H1 (cell line): ENCODE measurements at regions not wholly inside any gene's neighbourhood (a gene's known extent, or its start where the extent isn't known, plus 50 kb on each side); places are given as distances from the start of the nearest gene placed in this dataset.

Experiments
- CTCF ChIA-PET: fragments of 300-600 bp; sonication (Branson Sonifier 250); formaldehyde crosslinking; loops from one replicate; lab custom pipeline; 2021; ENCODE audit not compliant: partially characterized antibody; lab: Charles Lee
- POLR2A ChIA-PET: fragments of 300-600 bp; sonication (Branson Sonifier 250); formaldehyde crosslinking; loops from one replicate; lab custom pipeline; 2021; ENCODE audit warnings: inconsistent platforms; ENCODE audit not compliant: partially characterized antibody; lab: Charles Lee
- DNase-seq, 2 experiments: peaks; one replicate each; pipeline versions ENCODE4 v3.0.0 to v3.0.0-alpha.2; 2010 to 2022; ENCODE audit warnings: low spot score in 2 of 2, low read depth in 1 of 2, mixed read lengths in 1 of 2
- FAIRE-seq: peaks from 2 replicates; lab custom pipeline; 2011; peaks lifted over from hg19 to GRCh38; lab: Jason Lieb, UNC
- H2AFZ ChIP-seq: 2 replicates; pipeline ENCODE4 v1.8.1; 2012; ENCODE audit warnings: low read length, inconsistent platforms
- H2AK5ac ChIP-seq: 2 replicates; pipeline ENCODE4 v1.6.1; 2013; ENCODE audit warnings: low read depth, low read length
- H2BK120ac ChIP-seq: replicated peaks from 2 replicates; pipeline ENCODE3; 2013; ENCODE audit warnings: low read depth, low read length, inconsistent platforms
- H2BK12ac ChIP-seq: 2 replicates; pipeline ENCODE4 v1.6.1; 2013; ENCODE audit warnings: low read depth, low read length
- H2BK15ac ChIP-seq: 2 replicates; pipeline ENCODE4 v1.6.1; 2013; ENCODE audit warnings: low read length
- H2BK20ac ChIP-seq: 2 replicates; pipeline ENCODE4 v1.6.1; 2013; ENCODE audit warnings: low read length
- H2BK5ac ChIP-seq: 2 replicates; pipeline ENCODE4 v1.6.1; 2013; ENCODE audit warnings: low read depth, low read length
- H3K14ac ChIP-seq: 2 replicates; pipeline ENCODE4 v1.6.1; 2013; ENCODE audit warnings: inconsistent platforms; ENCODE audit not compliant: insufficient read length
- H3K18ac ChIP-seq: 2 replicates; pipeline ENCODE4 v1.6.1; 2013; ENCODE audit warnings: low read length; ENCODE audit errors: extremely low read depth
- H3K23ac ChIP-seq: 2 replicates; pipeline ENCODE4 v1.6.1; 2013; ENCODE audit warnings: inconsistent platforms; ENCODE audit not compliant: insufficient read length
- H3K23me2 ChIP-seq: 2 replicates; pipeline ENCODE4 v1.6.1; 2013; ENCODE audit warnings: low read depth, low read length
- H3K27ac ChIP-seq: 2 replicates; pipeline ENCODE4 v1.6.1; 2011; ENCODE audit warnings: low read depth, low read length, inconsistent platforms
- H3K27me3 ChIP-seq, 4 experiments: replicated peaks in 1 of 4; 1 replicate in 1 of 4; 2 replicates in 3 of 4; pipeline versions ENCODE4 v1.6.1 to v1.8.1; 2011 to 2013; ENCODE audit warnings: low read length in 3 of 4, mild to moderate bottlenecking in 3 of 4, inconsistent platforms in 2 of 4, mixed read lengths in 2 of 4, moderate library complexity in 1 of 4; ENCODE audit not compliant: control insufficient read depth in 3 of 4, insufficient read depth in 3 of 4; ENCODE audit errors: extremely low read depth in 1 of 4
- H3K36me3 ChIP-seq, 4 experiments: 2 replicates each; pipeline versions ENCODE4 v1.6.1 to v1.8.1; 2011 to 2013; ENCODE audit warnings: mild to moderate bottlenecking in 4 of 4, low read length in 3 of 4, moderate library complexity in 2 of 4, control low read depth in 1 of 4, inconsistent platforms in 1 of 4; ENCODE audit not compliant: insufficient read depth in 4 of 4, control insufficient read depth in 2 of 4
- H3K4ac ChIP-seq: replicated peaks from 2 replicates; pipeline ENCODE3; 2013; ENCODE audit warnings: low read length, low read depth, mixed read lengths, inconsistent platforms; ENCODE audit not compliant: insufficient read length
- H3K4me1 ChIP-seq, 4 experiments: replicated peaks in 1 of 4; 1 replicate in 1 of 4; 2 replicates in 3 of 4; pipeline versions ENCODE4 v1.6.1 to v1.8.1; 2011 to 2013; ENCODE audit warnings: low read length in 3 of 4, inconsistent platforms in 2 of 4, mixed read lengths in 1 of 4; ENCODE audit not compliant: insufficient read depth in 4 of 4, control insufficient read depth in 3 of 4
- H3K4me2 ChIP-seq, 2 experiments: 2 replicates each; pipeline versions ENCODE4 v1.6.1 to v1.8.1; 2011 to 2013; ENCODE audit warnings: low read depth in 2 of 2, low read length in 2 of 2, control low read depth in 1 of 2, inconsistent platforms in 1 of 2, mild to moderate bottlenecking in 1 of 2; ENCODE audit not compliant: insufficient read depth in 1 of 2
- H3K4me3 ChIP-seq, 4 experiments: fragments of 200-600, 300-600 bp in 1 of 4; sonication (generic), shearing (Covaris generic), sonication (Bioruptor Twin) in 1 of 4; 2 replicates each; pipeline versions ENCODE4 v1.5.1 to v1.8.1; 2011 to 2016; ENCODE audit warnings: low read length in 4 of 4, low read depth in 3 of 4, control low read depth in 2 of 4, inconsistent platforms in 2 of 4, mild to moderate bottlenecking in 2 of 4, mixed read lengths in 1 of 4, moderate library complexity in 1 of 4; ENCODE audit not compliant: insufficient read depth in 2 of 4; ENCODE audit errors: extremely low read depth in 1 of 4
- H3K56ac ChIP-seq: replicated peaks from 2 replicates; pipeline ENCODE3; 2013; ENCODE audit warnings: low read depth, mild to moderate bottlenecking, mixed read lengths, low read length, inconsistent platforms; ENCODE audit not compliant: insufficient read length
- H3K79me1 ChIP-seq: 2 replicates; pipeline ENCODE4 v1.6.1; 2013; ENCODE audit warnings: low read depth, low read length, control low read depth
- H3K79me2 ChIP-seq, 2 experiments: 2 replicates each; pipeline versions ENCODE4 v1.6.1 to v1.8.1; 2012 to 2013; ENCODE audit warnings: low read length in 2 of 2, mild to moderate bottlenecking in 2 of 2, inconsistent platforms in 1 of 2; ENCODE audit not compliant: insufficient read depth in 2 of 2, control insufficient read depth in 1 of 2
- H3K9ac ChIP-seq, 4 experiments: replicated peaks in 1 of 4; 1 replicate in 1 of 4; 2 replicates in 3 of 4; pipeline versions ENCODE4 v1.6.1 to v1.8.1; 2011 to 2013; ENCODE audit warnings: low read depth in 3 of 4, low read length in 3 of 4, control low read depth in 2 of 4, mild to moderate bottlenecking in 2 of 4, moderate library complexity in 2 of 4, inconsistent platforms in 1 of 4; ENCODE audit errors: extremely low read depth in 1 of 4
- H3K9me3 ChIP-seq, 2 experiments: 2 replicates each; pipeline versions ENCODE4 v1.6.1 to v1.8.1; 2012 to 2013; ENCODE audit warnings: mild to moderate bottlenecking in 2 of 2, moderate library complexity in 2 of 2, control low read depth in 1 of 2, inconsistent platforms in 1 of 2, low read depth in 1 of 2, low read length in 1 of 2, mixed read lengths in 1 of 2; ENCODE audit not compliant: insufficient read depth in 2 of 2
- H4K20me1 ChIP-seq, 2 experiments: replicated peaks in 1 of 2; 2 replicates each; pipeline versions ENCODE3 to v1.8.1; 2011 to 2013; ENCODE audit warnings: inconsistent platforms in 2 of 2, low read length in 2 of 2, mild to moderate bottlenecking in 1 of 2; ENCODE audit not compliant: insufficient read depth in 2 of 2, control insufficient read depth in 1 of 2
- H4K5ac ChIP-seq: 2 replicates; pipeline ENCODE4 v1.6.1; 2013; ENCODE audit warnings: low read length, low read depth, mixed read lengths, inconsistent platforms; ENCODE audit not compliant: insufficient read length
- H4K8ac ChIP-seq: 2 replicates; pipeline ENCODE4 v1.8.0; 2013; ENCODE audit warnings: mild to moderate bottlenecking, moderate library complexity, low read length, inconsistent platforms; ENCODE audit not compliant: insufficient read depth; ENCODE audit errors: extremely low read depth
- H4K91ac ChIP-seq: replicated peaks from 2 replicates; pipeline ENCODE3; 2013; ENCODE audit warnings: low read length, mixed read lengths, inconsistent platforms; ENCODE audit not compliant: insufficient read length
- CEBPB ChIP-seq: IDR thresholded peaks from 2 replicates; pipeline ENCODE4 v1.6.1; 2012; ENCODE audit warnings: low read depth, low read length
- CTBP2 ChIP-seq: IDR thresholded peaks from 2 replicates; pipeline ENCODE4 v1.7.0; 2011; ENCODE audit warnings: borderline replicate concordance, mild to moderate bottlenecking, moderate library complexity, mixed read lengths, low read length; ENCODE audit not compliant: insufficient read depth, insufficient read length
- FOSL1 ChIP-seq: IDR thresholded peaks from 2 replicates; pipeline ENCODE4 v1.6.1; 2011; ENCODE audit warnings: mild to moderate bottlenecking, low read depth, low read length, moderate library complexity; ENCODE audit not compliant: insufficient read depth
- KDM1A ChIP-seq: fragments of 200-600, 300-600 bp; sonication (generic); IDR thresholded peaks from 2 replicates; pipeline ENCODE4 v1.7.1; 2016; ENCODE audit warnings: mild to moderate bottlenecking, low read length, borderline replicate concordance
- NANOG ChIP-seq: IDR thresholded peaks from 2 replicates; pipeline ENCODE4 v1.6.1; 2011; ENCODE audit warnings: low read length, low read depth, mild to moderate bottlenecking, inconsistent platforms; ENCODE audit not compliant: insufficient read depth, poor library complexity, severe bottlenecking
- POU5F1 ChIP-seq: IDR thresholded peaks from 2 replicates; pipeline ENCODE4 v1.6.1; 2011; ENCODE audit warnings: low read depth, mild to moderate bottlenecking, low read length, moderate library complexity
- RAD21 ChIP-seq, 2 experiments: IDR thresholded peaks in 1 of 2; conservative IDR thresholded peaks in 1 of 2; 2 replicates each; pipeline ENCODE4 v1.6.1; 2011; ENCODE audit warnings: low read depth in 2 of 2, low read length in 2 of 2, improper control_type of control experiment in 1 of 2, inconsistent platforms in 1 of 2, mild to moderate bottlenecking in 1 of 2, moderate library complexity in 1 of 2
- TCF12 ChIP-seq: IDR thresholded peaks from 2 replicates; pipeline ENCODE4 v1.6.1; 2011; ENCODE audit warnings: low read depth, mild to moderate bottlenecking, low read length
- ZNF274 ChIP-seq: IDR thresholded peaks from 2 replicates; pipeline ENCODE4 v1.7.0; 2012; ENCODE audit warnings: low read length, borderline replicate concordance; ENCODE audit errors: extremely low read depth
- WGBS, 2 experiments: shearing (Covaris generic) in 1 of 2; methylation state at CpG; one replicate each; pipeline versions ENCODE4 v1.1.6 to v1.1.7; 2013 to 2015; ENCODE audit warnings: low lambda C conversion rate in 2 of 2, mixed read lengths in 2 of 2, inconsistent platforms in 1 of 2, low coverage in 1 of 2, missing lambda C conversion rate in 1 of 2; ENCODE audit not compliant: insufficient replicate concordance in 2 of 2, insufficient coverage in 1 of 2, insufficient read length in 1 of 2; ENCODE audit errors: extremely low coverage in 1 of 2, missing lambda C conversion rate in 1 of 2; 5-methylcytosine and 5-hydroxymethylcytosine counted together

DNA sequence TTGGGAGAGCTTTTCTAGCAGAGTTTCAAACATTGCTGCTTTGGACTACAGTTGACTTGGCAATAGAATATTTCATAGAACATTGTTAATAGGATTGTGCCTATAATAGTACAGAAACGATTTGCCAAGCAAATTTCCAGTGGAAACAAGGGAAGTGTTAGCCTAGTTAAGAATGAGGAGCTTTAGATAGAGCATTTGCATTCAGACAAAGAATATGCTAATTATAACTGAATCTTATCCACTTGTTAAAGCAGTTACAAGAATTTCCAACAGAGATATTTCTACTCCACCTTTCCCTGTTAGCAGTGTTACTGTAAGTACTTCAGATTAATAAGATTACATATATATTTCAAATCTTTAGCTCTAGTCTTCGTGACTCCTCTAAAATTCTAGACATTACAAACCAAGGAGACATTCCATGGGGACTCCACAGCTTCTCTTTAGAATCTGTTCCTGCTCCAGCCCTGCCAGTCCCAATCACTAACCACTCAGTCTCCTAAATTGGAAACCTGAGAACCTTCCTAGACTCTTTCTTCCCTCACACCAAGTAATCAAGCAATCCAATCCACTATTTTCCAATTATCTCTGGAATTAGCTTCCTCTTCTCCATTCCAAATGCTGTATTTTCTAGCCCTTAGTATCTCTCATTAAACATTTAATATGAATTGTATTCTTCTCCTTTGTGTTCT, 141.8 kb upstream of the PBX1 start:
- Histone ChIP-seq H2AK5ac (no peak overlapping the region), H3K79me1 (no peaks in the 10 kb centered on the region), H2BK20ac (no peak overlapping the region), H2BK120ac (no peak overlapping the region), H3K27ac (no peak overlapping the region), H2BK5ac (no peak overlapping the region), H3K14ac (no peak overlapping the region), H3K56ac (no peak overlapping the region), H3K23ac (no peak overlapping the region), H3K18ac (no peak overlapping the region), H3K4me1 (peaks cover 0 to 2% (median 0%) of the 10 kb centered on the region in 4 experiments; a peak in 1 of 7 replicates), H3K23me2 (no peaks in the 10 kb centered on the region), H3K4me2 (peak overlapping the region in 1 of 2 experiments; percentile 26; a peak in 1 of 4 replicates), H3K4ac (no peak overlapping the region), H2AFZ (no peak overlapping the region), H2BK15ac (no peak overlapping the region), H3K36me3 (no peaks in the 10 kb centered on the region), H4K5ac (no peak overlapping the region), H4K8ac (no peak overlapping the region), H3K9me3 (no peaks in the 10 kb centered on the region), H2BK12ac (no peak overlapping the region), H4K20me1 (no peaks in the 10 kb centered on the region), H3K27me3 (no peaks in the 10 kb centered on the region), H3K79me2 (no peaks in the 10 kb centered on the region), H3K4me3 (no peak overlapping the region), H3K9ac (no peak overlapping the region), H4K91ac (no peak overlapping the region)
- FAIRE-seq (no peak), DNase-seq (no peak)
- TF ChIP-seq NANOG (no peak), ZNF274 (no peak), CTBP2 (no peak), POU5F1 (no peak), FOSL1 (no peak), CEBPB (no peak), RAD21 (IDR thresholded peaks at IDR 0.05 in 1 of 2, conservative IDR thresholded peaks at IDR 0.05 in 1 of 2; ENCODE audit: low read depth in 2 of 2, low read length in 2 of 2) (no peak), KDM1A (no peak), TCF12 (no peak)
- ChIA-PET POLR2A (interaction anchor here (0.6 to 1.1 kb wide), 2 partner anchors 194 to 210 kb away, joined by 3 to 4 read pairs; no protein-coding TSS in a partner anchor), CTCF (interaction anchor here (0.8 to 1.2 kb wide), 3 partner anchors 13 to 208 kb away, joined by 3 read pairs; no protein-coding TSS in a partner anchor)
- WGBS, 2 experiments = 39% methylated on average over 2 of the region's 2 CpGs; no CpG with 5 or more reads in 1 of the 2 experiments
